ENCODE measurements at regions not wholly inside any gene's neighbourhood (a gene's known extent, or its start where the extent isn't known, plus 50 kb on each side); places are given as distances from the start of the nearest gene placed in this dataset.
"Not testable (repeated sequence)": the region's sequence is repeated elsewhere in the genome, so short reads cannot be mapped to it uniquely, and the experiment has no call there.

- no peak for DNase-seq (ENCODE audit: low spot score in 2 of 2)
- TF ChIP-seq CTCF (IDR thresholded peaks at IDR 0.05) = no peak
Observed at GRCh38 chr6:14383393-14384174, 266.0 kb downstream of the CD83 start.

DNA sequence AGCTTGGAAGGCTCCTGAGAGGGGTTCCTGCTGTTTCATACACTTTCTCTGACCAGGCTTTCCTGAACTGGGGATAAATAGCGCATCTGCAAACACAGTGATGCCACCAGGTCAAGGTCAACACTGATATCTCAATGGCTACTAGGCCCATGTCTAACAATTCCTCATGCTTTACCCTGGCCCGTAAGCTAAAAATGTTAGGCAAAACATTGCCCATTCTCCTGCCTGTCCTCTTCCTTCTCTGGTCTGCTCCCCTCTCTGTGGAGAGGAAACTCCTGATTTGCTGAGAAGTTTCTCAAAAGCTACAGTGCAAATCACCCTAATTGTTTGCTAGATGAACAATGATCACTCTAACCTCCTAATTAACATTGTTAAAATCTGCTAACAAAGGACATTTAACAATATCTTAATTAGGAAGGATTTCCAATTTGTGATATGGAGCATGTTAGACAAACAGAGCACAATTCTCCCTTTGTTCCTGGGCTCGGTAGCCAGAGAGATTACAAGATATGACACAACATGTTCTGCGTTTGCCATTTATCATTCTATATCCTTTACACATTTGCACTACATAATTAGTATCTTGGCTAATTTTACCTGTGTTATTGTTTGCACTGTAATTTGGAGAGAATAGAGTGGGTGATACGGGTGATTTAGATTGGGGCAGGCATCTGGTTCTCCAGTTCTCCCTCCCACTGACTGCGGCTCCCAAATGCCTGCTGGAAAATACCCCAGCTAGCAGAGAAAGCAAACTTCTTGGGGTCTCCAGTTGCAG, 266.8 kb downstream of the CD83 start:
- no peak for DNase-seq (ENCODE audit: low spot score in 2 of 2)
- intact Hi-C loops (cut with DNase I) = no loop called here
- no peak for TF ChIP-seq CTCF (IDR thresholded peaks at IDR 0.05)
- Histone ChIP-seq H3K27ac (no peak overlapping the region), H3K27me3 (no peaks in the 10 kb centered on the region), H3K36me3 (no peaks in the 10 kb centered on the region), H3K9me3 (no peaks in the 10 kb centered on the region), H3K4me3 (no peak overlapping the region), H3K4me1 (no peaks in the 10 kb centered on the region)

More at GRCh38 chr6:14383393-14384174, 266.0 kb downstream of the CD83 start:
- Histone ChIP-seq H3K9me3 (no peaks in the 10 kb centered on the region), H3K4me3 (no peak overlapping the region), H3K36me3 (no peaks in the 10 kb centered on the region), H3K27ac (no peak overlapping the region), H3K4me1 (no peaks in the 10 kb centered on the region), H3K27me3 (no peaks in the 10 kb centered on the region)
- intact Hi-C loops (cut with DNase I) = no loop called here

DNA sequence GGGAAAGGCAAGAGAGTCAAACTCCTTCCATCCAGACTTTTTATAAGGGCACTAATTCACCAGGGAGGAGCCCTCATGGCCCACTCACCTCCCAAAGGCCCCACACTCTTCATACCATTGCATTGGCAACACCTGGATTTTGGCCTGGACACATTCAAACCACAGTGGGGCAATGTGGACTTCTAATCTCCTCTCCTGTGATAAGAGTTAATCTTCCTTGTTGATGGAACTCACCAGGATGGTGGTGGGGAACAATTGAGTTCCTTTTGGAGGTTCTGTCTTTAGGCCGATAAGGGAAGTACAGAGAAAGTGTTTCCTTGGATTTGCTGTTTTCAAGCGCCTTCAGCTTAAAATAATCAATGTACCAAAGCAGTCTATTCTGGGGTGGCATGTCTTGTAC, 268.7 kb downstream of the CD83 start:
- no peak overlapping the region for H3K4me3 ChIP-seq
- DNase-seq (ENCODE audit: low spot score in 2 of 2) = no peak

GRCh38 chr6:14386668-14387067, 269.1 kb downstream of the CD83 start:
- Histone ChIP-seq H3K4me1 (no peaks in the 10 kb centered on the region), H3K4me3 (no peak overlapping the region), H3K27me3 (no peaks in the 10 kb centered on the region), H3K27ac (no peak overlapping the region), H3K9me3 (no peaks in the 10 kb centered on the region), H3K36me3 (no peaks in the 10 kb centered on the region)
- TF ChIP-seq CTCF (IDR thresholded peaks at IDR 0.05) = no peak
- intact Hi-C loops (cut with DNase I) = no loop called here
- DNase-seq (ENCODE audit: low spot score in 2 of 2) = no peak

More for the DNA sequence above, 268.7 kb downstream of the CD83 start:
- Histone ChIP-seq H3K27ac (no peak overlapping the region), H3K9me3 (no peaks in the 10 kb centered on the region), H3K27me3 (no peaks in the 10 kb centered on the region), H3K4me1 (no peaks in the 10 kb centered on the region), H3K36me3 (no peaks in the 10 kb centered on the region)
- intact Hi-C loops (cut with DNase I) = no loop called here
- no peak for TF ChIP-seq CTCF (IDR thresholded peaks at IDR 0.05)

GRCh38 chr6:14388371-14388770, 270.8 kb downstream of the CD83 start:
- no peaks in the 10 kb centered on the region for H3K9me3 ChIP-seq
- H3K27ac ChIP-seq = no peak overlapping the region
- H3K27me3 ChIP-seq = no peaks in the 10 kb centered on the region
- no peaks in the 10 kb centered on the region for H3K36me3 ChIP-seq
- no peaks in the 10 kb centered on the region for H3K4me1 ChIP-seq
- DNase-seq (ENCODE audit: low spot score in 2 of 2) = no peak
- intact Hi-C loops (cut with DNase I) = no loop called here
- no peak overlapping the region for H3K4me3 ChIP-seq
- TF ChIP-seq CTCF (IDR thresholded peaks at IDR 0.05) = no peak

DNA sequence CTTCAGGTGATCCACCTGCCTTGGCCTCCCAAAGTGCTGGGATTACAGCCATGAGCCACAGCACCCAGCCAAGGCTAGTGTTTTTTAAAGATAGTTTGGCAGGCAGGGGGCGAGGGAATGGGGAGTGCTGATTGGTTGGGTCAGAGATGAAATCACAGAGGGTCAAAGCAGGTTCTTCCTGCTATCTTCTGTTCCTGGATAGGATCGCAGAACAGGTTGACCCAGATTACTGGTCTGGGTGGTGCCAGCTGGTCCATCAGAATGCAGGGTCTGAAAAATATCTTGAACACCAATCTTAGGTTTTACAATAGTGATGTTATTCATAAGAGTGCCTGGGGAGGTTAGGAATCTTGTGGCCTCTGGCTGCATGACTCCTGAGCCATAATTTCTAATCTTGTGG, 272.2 kb downstream of the CD83 start:
- H3K27me3 ChIP-seq; H3K9me3 ChIP-seq; H3K27ac ChIP-seq; H3K4me3 ChIP-seq; DNase-seq (ENCODE audit: low spot score in 2 of 2); intact Hi-C loops (cut with DNase I); H3K4me1 ChIP-seq; H3K36me3 ChIP-seq: not testable (repeated sequence)
